SU-DHL-6 (cell line): ENCODE measurements at regions not wholly inside any gene's neighbourhood (a gene's known extent, or its start where the extent isn't known, plus 50 kb on each side); places are given as distances from the start of the nearest gene placed in this dataset.

Source experiments
- H2AFZ ChIP-seq: fragments of 200-600 bp; sonication (generic); 2 replicates; pipeline ENCODE4 v1.6.1; 2014; ENCODE audit warnings: low read depth, mild to moderate bottlenecking, moderate library complexity, mixed read lengths, antibody characterized with exemption, low read length; ENCODE audit not compliant: severe bottlenecking
- H3F3A ChIP-seq: fragments of 200-600 bp; shearing (Covaris generic); 2 replicates; pipeline ENCODE4 v1.6.0; 2016; ENCODE audit warnings: antibody characterized with exemption, mild to moderate bottlenecking; ENCODE audit not compliant: insufficient read depth
- H3K27ac ChIP-seq: fragments of 200-600 bp; sonication (generic); 2 replicates; pipeline ENCODE4 v1.5.1; 2016; ENCODE audit warnings: low read depth, mild to moderate bottlenecking, low read length, moderate library complexity, mixed read lengths
- H3K27me3 ChIP-seq: fragments of 200-600 bp; sonication (generic), shearing (Covaris generic); 2 replicates; pipeline ENCODE4 v1.6.0; 2014; ENCODE audit warnings: mild to moderate bottlenecking, low read length
- H3K36me3 ChIP-seq: fragments of 200-600 bp; sonication (generic); 2 replicates; pipeline ENCODE4 v1.6.1; 2014; ENCODE audit warnings: mild to moderate bottlenecking, low read length, mixed read lengths
- H3K4me2 ChIP-seq: fragments of 300-600, 200-600 bp; shearing (Covaris generic), sonication (generic); 2 replicates; pipeline ENCODE4 v1.6.0; 2014; ENCODE audit warnings: low read length, low read depth, mild to moderate bottlenecking; ENCODE audit not compliant: poor library complexity, severe bottlenecking
- H3K4me3 ChIP-seq: fragments of 200-600 bp; sonication (generic); 2 replicates; pipeline ENCODE4 v1.5.1; 2014; ENCODE audit warnings: antibody characterized with exemption, low read length, mild to moderate bottlenecking, mixed read lengths; ENCODE audit not compliant: insufficient read depth, poor library complexity, severe bottlenecking
- H3K79me2 ChIP-seq: fragments of 200-600 bp; sonication (generic); 2 replicates; pipeline ENCODE4 v1.6.1; 2014; ENCODE audit warnings: mild to moderate bottlenecking, low read length, moderate library complexity; ENCODE audit not compliant: insufficient read depth
- H3K9ac ChIP-seq: fragments of 200-600 bp; sonication (generic); 2 replicates; pipeline ENCODE4 v1.7.0; 2014; ENCODE audit warnings: mild to moderate bottlenecking, low read length
- H3K9me2 ChIP-seq: fragments of 200-600 bp; sonication (generic); replicated peaks from 2 replicates; pipeline ENCODE4 v1.6.1; 2014; ENCODE audit warnings: low read length; ENCODE audit not compliant: insufficient read depth
- H3K9me3 ChIP-seq: fragments of 200-600 bp; sonication (generic); 2 replicates; pipeline ENCODE4 v1.6.1; 2014; ENCODE audit warnings: low read length, mixed read lengths; ENCODE audit not compliant: insufficient read depth
- H4K20me1 ChIP-seq: fragments of 200-600 bp; sonication (generic); 2 replicates; pipeline ENCODE4 v1.6.1; 2014; ENCODE audit warnings: low read depth, mild to moderate bottlenecking, antibody characterized with exemption, low read length, moderate library complexity, mixed read lengths
- EZH2phosphoT487 ChIP-seq: fragments of 200-600 bp; sonication (generic), shearing (Covaris generic); conservative IDR thresholded peaks from 2 replicates; pipeline ENCODE4 v1.6.1; 2018; ENCODE audit warnings: mild to moderate bottlenecking, antibody characterized with exemption, low read length, moderate library complexity, mixed read lengths
- TF ChIP-seq, protein P1 (sequence below): fragments of 200-600 bp; sonication (generic); IDR thresholded peaks from one replicate; pipeline ENCODE4 v1.5.1; 2017; ENCODE audit warnings: antibody characterized with exemption, mild to moderate bottlenecking, low read length, moderate library complexity; ENCODE audit not compliant: insufficient read depth, poor library complexity, severe bottlenecking

DNA sequence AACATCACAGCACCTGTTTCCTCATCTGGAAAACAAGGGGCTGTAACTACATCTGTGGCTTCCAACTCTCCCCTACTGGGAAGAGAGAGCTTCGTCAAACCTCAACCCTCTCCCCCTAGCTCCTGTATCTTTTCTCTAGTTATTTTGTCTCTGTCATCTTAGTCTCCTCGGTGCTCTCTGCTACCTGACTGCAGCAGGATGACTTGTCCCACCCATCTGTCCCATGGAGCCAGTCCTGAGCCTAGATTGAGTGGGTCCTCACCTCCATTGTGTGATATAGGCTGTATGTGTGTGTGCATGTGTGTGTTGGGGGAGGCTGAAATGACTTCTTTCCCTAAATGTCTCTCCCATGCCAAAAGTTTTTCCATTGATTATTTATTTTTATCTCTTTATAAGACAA, 177.3 kb downstream of the EMP1 start:
- Histone ChIP-seq H4K20me1 (no peaks in the 10 kb centered on the region), H3K27ac (no peak overlapping the region), H3K9me3 (no peaks in the 10 kb centered on the region), H3K4me2 (no peak overlapping the region), H3K27me3 (no peaks in the 10 kb centered on the region), H3K9ac (no peak overlapping the region), H3K36me3 (no peaks in the 10 kb centered on the region), H3K79me2 (no peaks in the 10 kb centered on the region), H2AFZ (no peak overlapping the region), H3F3A (no peaks in the 10 kb centered on the region), H3K9me2 (no peaks in the 10 kb centered on the region), H3K4me3 (no peak overlapping the region)
- no peak for TF ChIP-seq EZH2phosphoT487
- TF ChIP-seq, protein P1, sequence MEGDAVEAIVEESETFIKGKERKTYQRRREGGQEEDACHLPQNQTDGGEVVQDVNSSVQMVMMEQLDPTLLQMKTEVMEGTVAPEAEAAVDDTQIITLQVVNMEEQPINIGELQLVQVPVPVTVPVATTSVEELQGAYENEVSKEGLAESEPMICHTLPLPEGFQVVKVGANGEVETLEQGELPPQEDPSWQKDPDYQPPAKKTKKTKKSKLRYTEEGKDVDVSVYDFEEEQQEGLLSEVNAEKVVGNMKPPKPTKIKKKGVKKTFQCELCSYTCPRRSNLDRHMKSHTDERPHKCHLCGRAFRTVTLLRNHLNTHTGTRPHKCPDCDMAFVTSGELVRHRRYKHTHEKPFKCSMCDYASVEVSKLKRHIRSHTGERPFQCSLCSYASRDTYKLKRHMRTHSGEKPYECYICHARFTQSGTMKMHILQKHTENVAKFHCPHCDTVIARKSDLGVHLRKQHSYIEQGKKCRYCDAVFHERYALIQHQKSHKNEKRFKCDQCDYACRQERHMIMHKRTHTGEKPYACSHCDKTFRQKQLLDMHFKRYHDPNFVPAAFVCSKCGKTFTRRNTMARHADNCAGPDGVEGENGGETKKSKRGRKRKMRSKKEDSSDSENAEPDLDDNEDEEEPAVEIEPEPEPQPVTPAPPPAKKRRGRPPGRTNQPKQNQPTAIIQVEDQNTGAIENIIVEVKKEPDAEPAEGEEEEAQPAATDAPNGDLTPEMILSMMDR: no peak

GRCh38 chr12:13373131-13373530, 176.6 kb downstream of the EMP1 start:
- H3K27me3 ChIP-seq: no peaks in the 10 kb centered on the region
- TF ChIP-seq EZH2phosphoT487: no peak
- TF ChIP-seq, protein P1: no peak
- H3F3A ChIP-seq: no peaks in the 10 kb centered on the region
- no peak overlapping the region for H3K27ac ChIP-seq
- H3K4me3 ChIP-seq: no peak overlapping the region
- H3K9ac ChIP-seq: no peak overlapping the region
- no peaks in the 10 kb centered on the region for H3K9me3 ChIP-seq
- H3K9me2 ChIP-seq: no peaks in the 10 kb centered on the region
- H3K79me2 ChIP-seq: no peaks in the 10 kb centered on the region
- H3K4me2 ChIP-seq: no peak overlapping the region
- H2AFZ ChIP-seq: no peak overlapping the region
- H3K36me3 ChIP-seq: no peaks in the 10 kb centered on the region
- H4K20me1 ChIP-seq: no peaks in the 10 kb centered on the region

GRCh38 chr12:13372386-13372785, 175.9 kb downstream of the EMP1 start:
- Histone ChIP-seq H4K20me1 (no peaks in the 10 kb centered on the region), H3K27ac (no peak overlapping the region), H3K9me2 (no peaks in the 10 kb centered on the region), H3K4me3 (no peak overlapping the region), H3K36me3 (no peaks in the 10 kb centered on the region), H3F3A (no peaks in the 10 kb centered on the region), H3K9me3 (no peaks in the 10 kb centered on the region), H2AFZ (no peak overlapping the region), H3K9ac (no peak overlapping the region), H3K4me2 (no peak overlapping the region), H3K27me3 (no peaks in the 10 kb centered on the region), H3K79me2 (no peaks in the 10 kb centered on the region)
- no peak for TF ChIP-seq EZH2phosphoT487
- TF ChIP-seq, protein P1: no peak
